ENCODE measurements at regions not wholly inside any gene's neighbourhood (a gene's known extent, or its start where the extent isn't known, plus 50 kb on each side); places are given as distances from the start of the nearest gene placed in this dataset.

DNA sequence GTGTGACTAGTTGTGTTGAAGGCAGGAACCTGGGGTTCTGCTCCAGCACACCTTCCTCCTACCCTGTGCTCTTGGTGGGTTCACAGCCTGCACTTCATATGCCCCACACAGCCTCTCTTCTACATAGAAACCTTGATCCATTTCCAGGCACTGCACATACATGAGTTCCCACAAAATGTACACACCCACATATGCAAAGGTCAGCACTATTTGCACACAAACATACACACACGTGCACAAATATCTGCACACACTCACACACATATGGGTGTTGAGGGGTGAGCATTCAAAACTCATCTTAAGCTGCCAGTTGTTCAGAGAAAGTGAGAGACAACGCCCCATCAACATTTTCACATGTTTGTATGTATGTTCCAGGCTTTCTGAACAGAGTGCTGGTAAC is 201.0 kb downstream of the BARX2 start:
- TF ChIP-seq, protein P1, sequence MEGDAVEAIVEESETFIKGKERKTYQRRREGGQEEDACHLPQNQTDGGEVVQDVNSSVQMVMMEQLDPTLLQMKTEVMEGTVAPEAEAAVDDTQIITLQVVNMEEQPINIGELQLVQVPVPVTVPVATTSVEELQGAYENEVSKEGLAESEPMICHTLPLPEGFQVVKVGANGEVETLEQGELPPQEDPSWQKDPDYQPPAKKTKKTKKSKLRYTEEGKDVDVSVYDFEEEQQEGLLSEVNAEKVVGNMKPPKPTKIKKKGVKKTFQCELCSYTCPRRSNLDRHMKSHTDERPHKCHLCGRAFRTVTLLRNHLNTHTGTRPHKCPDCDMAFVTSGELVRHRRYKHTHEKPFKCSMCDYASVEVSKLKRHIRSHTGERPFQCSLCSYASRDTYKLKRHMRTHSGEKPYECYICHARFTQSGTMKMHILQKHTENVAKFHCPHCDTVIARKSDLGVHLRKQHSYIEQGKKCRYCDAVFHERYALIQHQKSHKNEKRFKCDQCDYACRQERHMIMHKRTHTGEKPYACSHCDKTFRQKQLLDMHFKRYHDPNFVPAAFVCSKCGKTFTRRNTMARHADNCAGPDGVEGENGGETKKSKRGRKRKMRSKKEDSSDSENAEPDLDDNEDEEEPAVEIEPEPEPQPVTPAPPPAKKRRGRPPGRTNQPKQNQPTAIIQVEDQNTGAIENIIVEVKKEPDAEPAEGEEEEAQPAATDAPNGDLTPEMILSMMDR (IDR thresholded peaks at IDR 0.05), result no peak
- no peaks in the 10 kb centered on the region for H3K36me3 ChIP-seq
- no peak overlapping the region for H3K4me3 ChIP-seq
- no peaks in the 10 kb centered on the region for H3K27me3 ChIP-seq
- DNase-seq, result no peak
- no peaks in the 10 kb centered on the region for H3K9me3 ChIP-seq
- H3K27ac ChIP-seq, result no peak overlapping the region
- intact Hi-C loops (cut with DNase I; ENCODE audit: low total_unique reads), result no loop called here
- H3K4me1 ChIP-seq, result no peaks in the 10 kb centered on the region

DNA sequence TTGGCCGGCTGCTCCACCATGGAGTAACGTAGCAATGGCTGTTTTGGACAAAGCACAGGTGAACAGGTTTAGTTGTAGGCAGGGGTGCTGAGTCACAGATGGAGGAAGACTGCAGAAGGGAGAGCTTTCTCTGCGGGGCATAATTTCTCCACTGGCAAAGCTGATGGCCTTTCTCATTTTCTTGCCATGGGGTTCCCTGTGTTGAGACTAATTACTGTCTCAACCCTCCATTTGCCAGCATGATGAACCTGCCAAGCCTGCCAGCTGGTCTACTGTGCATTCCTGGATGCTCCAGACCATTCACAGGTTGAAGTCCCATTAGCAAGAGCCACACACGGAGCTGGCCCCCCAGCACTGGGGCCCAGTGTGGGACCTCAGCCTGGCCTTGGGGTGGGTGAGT is 202.4 kb downstream of the BARX2 start:
- Histone ChIP-seq H3K27ac (no peak overlapping the region), H3K27me3 (no peaks in the 10 kb centered on the region), H3K36me3 (no peaks in the 10 kb centered on the region), H3K9me3 (no peaks in the 10 kb centered on the region), H3K4me3 (no peak overlapping the region), H3K4me1 (no peaks in the 10 kb centered on the region)
- no peak for DNase-seq
- TF ChIP-seq, protein P1 (IDR thresholded peaks at IDR 0.05), result no peak
- intact Hi-C loops (cut with DNase I; ENCODE audit: low total_unique reads), result no loop called here

DNA sequence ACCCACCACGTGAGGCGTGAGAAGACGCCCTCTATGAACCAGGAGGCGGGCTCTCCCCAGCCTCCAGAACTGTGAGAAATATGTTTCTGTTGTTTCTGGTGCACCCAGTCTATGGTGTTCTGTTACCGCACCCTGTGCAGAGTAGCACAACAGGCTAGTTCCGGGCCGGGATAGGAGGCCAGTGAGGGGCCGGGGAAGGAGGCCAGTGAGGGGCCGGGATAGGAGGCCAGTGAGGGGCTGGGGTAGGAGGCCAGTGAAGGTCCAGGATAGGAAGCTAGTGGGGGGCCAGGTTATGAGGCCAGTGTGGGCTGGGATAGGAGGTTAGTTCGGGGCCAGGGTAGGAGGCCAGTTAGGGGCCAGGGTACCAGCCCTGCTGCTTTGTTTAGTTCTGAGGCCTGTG is 204.6 kb downstream of the BARX2 start:
- no peak overlapping the region for H3K4me3 ChIP-seq
- DNase-seq, result no peak
- no peaks in the 10 kb centered on the region for H3K9me3 ChIP-seq

DNA sequence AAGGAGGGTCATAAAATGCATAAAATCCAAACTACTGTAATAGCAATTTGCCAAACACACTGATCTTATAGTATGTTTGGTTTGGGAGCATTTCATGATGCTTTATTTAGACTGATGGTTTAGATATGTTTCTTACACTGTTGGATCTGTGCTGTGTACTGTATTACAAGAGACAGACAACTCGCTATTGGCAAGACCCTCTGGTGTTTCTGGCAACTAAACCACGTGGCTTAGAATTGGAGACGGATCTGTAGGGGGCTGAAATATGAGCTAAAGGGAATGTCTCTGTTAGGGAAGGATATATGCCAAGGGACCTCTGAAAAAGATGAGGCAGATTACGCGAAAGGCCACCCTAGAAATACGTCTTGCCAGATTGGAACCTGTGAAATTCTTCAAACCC is 208.7 kb downstream of the BARX2 start:
- H3K4me1 ChIP-seq, result no peaks in the 10 kb centered on the region
- H3K36me3 ChIP-seq, result no peaks in the 10 kb centered on the region
- no peaks in the 10 kb centered on the region for H3K9me3 ChIP-seq
- no peak overlapping the region for H3K4me3 ChIP-seq
- intact Hi-C loops (cut with DNase I; ENCODE audit: low total_unique reads), result no loop called here
- DNase-seq, result no peak
- TF ChIP-seq, protein P1 (IDR thresholded peaks at IDR 0.05), result no peak
- H3K27me3 ChIP-seq, result no peaks in the 10 kb centered on the region
- no peak overlapping the region for H3K27ac ChIP-seq

More for the DNA sequence above, 204.6 kb downstream of the BARX2 start:
- intact Hi-C loops (cut with DNase I; ENCODE audit: low total_unique reads), result no loop called here
- TF ChIP-seq, protein P1 (IDR thresholded peaks at IDR 0.05), result no peak
- H3K4me1 ChIP-seq, result no peaks in the 10 kb centered on the region
- no peaks in the 10 kb centered on the region for H3K36me3 ChIP-seq
- no peaks in the 10 kb centered on the region for H3K27me3 ChIP-seq
- no peak overlapping the region for H3K27ac ChIP-seq

DNA sequence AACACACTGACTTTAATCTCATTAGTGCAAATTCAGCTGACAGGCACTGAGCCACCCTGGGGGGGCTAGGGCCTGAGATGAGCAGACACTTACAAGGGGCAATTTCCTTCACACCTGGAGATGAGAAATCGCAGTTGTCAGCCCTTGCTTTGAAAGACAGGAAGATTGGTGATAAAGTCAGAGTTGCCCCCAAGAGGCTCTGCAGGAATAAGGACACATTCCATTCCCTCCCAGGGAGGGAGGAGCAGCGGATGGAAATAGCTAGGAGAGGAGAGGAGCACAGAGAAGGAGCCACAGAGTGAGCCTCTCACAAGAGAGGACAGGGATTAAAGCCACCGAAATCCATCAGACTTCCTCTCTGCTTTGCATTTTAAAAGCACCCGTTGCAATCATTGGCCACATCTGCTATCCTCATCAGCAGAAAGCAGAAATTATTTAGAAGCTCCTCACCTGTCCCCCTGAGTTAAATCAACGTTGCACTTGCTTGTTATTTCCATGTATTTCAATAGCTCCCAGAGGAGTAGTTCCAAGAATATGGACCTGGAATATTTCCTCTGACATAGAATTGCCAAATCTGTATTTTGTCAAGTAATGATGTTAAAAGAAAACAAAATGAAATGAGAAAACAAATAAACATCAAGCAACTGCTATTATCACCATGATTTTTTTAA is 213.7 kb downstream of the BARX2 start:
- H3K4me1 ChIP-seq, result no peaks in the 10 kb centered on the region
- no peak for DNase-seq
- H3K9me3 ChIP-seq, result no peaks in the 10 kb centered on the region
- no peak overlapping the region for H3K27ac ChIP-seq
- intact Hi-C loops (cut with DNase I; ENCODE audit: low total_unique reads), result no loop called here
- no peaks in the 10 kb centered on the region for H3K36me3 ChIP-seq
- H3K27me3 ChIP-seq, result no peaks in the 10 kb centered on the region
- no peak overlapping the region for H3K4me3 ChIP-seq
- TF ChIP-seq, protein P1 (IDR thresholded peaks at IDR 0.05), result no peak

Data from tibial artery (tissue), 4 donors.